Fibroblast of gingiva (primary cell): ENCODE measurements at regions not wholly inside any gene's neighbourhood (a gene's known extent, or its start where the extent isn't known, plus 50 kb on each side); places are given as distances from the start of the nearest gene placed in this dataset.
A peak's percentile ranks its signal among the peaks of the same experiment; 100 is the strongest.

Experiments used
- DNase-seq: peaks from one replicate; pipeline ENCODE4 v3.0.0-alpha.2; 2011; ENCODE audit warnings: low read depth

GRCh38 chr5:93884254-93884653, 142.9 kb upstream of the POU5F2 start:
- no peak for DNase-seq

- DNase-seq = no peak
These were observed 142.1 kb upstream of the POU5F2 start for GRCh38 chr5:93883459-93883858.

DNA sequence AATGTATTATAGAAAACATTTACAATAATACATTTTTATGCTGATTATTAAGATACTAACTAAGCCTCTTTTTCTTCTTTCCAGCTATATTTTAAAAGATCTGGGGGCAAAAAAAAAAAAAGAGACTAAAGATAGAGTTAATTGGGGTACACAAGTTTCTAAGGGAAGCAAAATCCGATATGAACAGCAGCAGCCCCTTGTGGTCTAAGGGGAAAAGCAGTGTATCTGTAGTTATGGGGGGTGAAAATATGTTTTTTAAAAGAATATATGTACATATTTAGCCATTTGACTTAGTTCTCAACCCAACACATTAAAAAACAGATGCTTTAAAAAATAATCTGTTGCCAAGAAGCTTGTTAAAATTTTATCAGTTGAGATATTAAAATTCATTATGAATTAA, 134.3 kb upstream of the POU5F2 start:
- DNase-seq = no peak

DNA sequence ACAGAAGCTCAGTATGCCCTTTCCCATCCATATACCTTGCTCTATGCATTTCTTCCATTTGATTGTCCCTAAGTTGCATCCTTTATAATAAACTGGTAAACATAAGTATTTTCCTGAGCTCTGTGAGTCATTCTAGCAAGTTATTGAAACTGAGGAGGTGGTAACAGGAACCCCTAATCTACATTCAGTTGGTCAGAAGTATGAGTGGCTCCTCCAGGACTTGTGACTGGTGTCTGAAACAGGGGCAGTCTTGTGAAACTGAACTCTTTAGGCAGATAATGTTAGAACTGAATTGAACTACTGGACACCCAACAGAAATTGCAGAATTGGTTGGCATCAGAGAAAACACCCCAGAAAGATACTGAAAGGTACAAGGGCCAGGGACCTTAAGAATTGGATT, 133.1 kb upstream of the POU5F2 start:
- no peak for DNase-seq

DNA sequence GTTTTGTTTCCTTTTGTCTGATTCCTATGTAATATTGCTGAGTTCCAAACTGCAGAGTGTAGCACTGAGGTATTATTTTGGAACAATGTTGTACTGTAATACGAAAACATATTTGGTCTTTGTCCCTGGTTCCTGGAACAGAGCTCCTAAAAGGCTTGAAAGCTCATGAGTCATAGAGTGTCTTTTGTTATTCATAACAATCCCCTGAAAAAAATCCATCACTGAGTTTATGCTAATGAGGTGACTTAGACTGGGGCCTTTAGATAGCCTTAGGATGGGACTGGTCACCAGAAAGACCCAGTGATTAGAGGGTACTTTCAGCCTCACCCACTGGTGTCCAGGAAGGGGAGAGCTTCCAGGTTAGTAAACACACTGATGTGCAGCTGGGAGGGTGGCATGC, 132.7 kb upstream of the POU5F2 start:
- no peak for DNase-seq

DNA sequence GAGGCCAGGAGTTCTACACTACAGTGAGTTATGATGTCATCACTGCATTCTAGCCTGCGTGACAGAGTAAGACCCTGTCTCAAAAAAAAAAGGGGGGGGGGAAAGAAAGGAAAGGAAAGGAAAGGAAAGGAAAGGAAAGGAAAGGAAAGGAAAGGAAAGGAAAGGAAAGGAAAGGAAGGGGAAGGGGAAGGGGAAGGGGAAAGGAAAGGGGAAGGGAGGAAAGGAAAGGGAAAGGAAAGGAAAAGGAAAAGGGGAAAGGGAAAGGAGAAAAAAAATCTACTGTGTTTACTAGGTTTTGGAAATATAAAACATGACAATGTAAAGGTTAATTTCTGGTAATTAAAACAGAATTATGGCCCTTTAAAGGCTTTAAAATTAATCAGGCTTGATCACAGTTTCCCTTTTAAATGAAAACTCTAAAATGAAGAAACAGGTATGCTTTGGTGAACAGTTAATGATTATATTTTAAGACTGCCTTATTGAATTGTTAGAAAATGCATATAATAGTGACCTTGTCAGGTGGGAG, 131.9 kb upstream of the POU5F2 start:
- DNase-seq = no peak

DNA sequence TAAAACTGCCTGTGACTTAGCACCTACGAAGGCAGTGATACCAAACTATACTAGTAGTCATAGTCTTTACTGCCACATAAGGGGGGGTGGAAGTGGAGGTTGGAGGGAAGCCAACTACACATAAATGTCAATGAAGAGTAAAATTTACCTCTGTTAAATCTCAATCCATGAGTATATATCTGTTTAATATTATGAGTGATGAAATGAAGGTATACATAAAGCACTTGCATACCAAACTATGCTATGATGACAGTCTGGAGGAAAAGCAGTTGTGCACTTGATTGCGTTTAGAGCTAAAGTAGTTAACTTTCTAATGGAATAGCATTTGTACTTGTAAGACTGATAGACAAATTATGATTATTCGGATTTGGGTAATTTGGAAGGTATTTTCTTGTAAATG, 129.2 kb upstream of the POU5F2 start:
- no peak for DNase-seq

DNA sequence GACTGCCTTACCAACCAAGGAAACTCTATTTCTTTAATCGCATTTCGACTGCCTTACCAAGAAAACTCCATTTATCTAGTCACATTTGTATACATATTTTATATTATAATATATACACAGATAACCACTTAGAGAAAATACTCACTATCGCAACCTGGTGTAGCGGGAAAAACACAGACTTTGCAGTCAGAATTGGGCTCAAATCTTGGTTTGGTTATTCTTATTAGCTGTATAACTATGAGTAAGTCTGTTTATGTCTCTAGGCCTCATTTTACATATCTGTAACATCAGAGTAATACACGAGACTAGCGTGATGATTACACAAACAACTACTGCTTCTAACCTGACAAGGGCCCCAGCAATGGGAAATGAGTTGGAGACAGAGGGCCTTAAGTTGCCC, 127.5 kb upstream of the POU5F2 start:
- DNase-seq = no peak

GRCh38 chr5:93850311-93850710, 108.9 kb upstream of the POU5F2 start:
- no peak for DNase-seq

DNA sequence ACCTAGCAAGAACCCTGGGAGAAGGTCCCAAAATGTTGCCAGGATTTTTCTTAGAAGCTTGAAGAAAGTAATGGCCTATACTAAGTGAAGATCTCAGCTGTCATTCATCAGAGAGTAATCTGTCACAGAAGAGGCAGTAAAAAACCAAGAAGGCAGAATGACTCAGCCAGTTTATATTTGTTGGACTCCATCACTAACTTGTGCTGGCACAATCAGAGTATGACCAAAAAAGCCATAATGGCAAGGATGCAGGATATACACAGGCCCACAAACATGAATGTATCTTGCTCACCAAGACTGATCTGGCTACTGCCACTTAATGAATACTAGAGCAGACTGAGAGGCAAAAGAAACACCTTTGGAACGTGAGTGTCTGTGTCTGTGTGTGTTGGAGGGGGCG, 104.0 kb upstream of the POU5F2 start:
- no peak for DNase-seq

- DNase-seq = peak; percentile 69
These were observed 90.0 kb upstream of the POU5F2 start for GRCh38 chr5:93831449-93831848.

- no peak for DNase-seq
These were observed 89.5 kb upstream of the POU5F2 start for GRCh38 chr5:93830893-93831292.

DNA sequence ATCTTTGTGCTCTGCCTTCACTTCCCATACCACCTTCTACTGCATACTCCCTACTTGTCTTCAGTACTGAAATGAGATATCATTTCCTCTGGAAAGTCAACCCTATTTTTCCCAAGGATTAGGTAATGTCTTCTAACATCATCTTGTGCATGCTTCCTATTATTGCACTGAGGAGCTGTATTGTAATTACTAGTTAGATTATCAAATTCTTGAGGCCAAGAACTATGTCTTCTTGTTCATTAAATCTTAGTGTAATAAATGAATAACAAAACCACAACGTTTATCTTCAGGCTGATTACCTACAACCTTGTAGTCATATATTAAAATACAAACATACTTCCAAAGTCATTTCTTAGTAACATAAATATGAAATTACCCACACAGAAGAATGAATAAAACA, 87.9 kb upstream of the POU5F2 start:
- no peak for DNase-seq

DNA sequence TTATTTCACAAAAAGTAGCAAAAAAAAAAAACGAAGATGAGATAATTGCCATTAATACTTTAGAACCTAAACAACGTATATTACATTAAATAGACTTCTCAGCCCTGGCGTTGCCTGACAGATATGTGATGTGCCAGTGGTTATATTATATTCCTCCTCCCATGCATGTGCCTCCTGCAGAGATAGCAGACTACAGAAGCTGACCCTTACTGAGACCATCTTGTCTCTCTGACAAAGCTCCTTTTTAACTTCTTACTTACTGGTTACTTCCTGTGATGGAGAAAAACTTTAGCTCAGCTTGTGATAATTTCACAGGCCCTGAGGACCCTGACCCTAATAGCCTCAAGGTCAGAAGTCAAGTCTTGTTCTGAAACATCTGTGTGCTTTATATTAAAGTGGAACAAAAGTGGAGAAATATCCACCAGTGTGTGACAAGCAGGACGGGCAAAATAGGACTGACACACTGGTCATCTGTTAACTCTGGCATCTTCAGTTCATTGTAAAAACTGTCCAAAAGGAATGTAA, 80.6 kb upstream of the POU5F2 start:
- no peak for DNase-seq

GRCh38 chr5:93819668-93820067, 78.3 kb upstream of the POU5F2 start:
- no peak for DNase-seq

DNA sequence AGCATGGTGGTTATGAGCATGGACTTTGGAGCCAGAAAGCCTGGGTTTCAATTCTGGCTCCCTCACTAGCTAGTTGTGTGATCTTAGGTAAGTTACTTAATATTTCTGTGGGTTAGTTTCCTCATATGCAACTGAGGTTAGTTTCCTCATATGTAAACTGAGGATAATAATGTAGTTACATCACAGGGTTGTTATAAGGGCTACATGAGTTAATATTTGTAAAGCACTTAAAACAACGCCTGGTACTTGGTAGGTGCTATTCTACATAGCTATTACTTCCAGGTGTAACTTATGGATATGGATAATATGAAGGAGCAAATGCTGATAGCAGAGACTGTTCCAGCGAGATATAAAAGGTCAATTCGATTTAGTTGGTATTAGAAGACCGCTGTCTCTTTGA, 69.4 kb upstream of the POU5F2 start:
- no peak for DNase-seq

DNA sequence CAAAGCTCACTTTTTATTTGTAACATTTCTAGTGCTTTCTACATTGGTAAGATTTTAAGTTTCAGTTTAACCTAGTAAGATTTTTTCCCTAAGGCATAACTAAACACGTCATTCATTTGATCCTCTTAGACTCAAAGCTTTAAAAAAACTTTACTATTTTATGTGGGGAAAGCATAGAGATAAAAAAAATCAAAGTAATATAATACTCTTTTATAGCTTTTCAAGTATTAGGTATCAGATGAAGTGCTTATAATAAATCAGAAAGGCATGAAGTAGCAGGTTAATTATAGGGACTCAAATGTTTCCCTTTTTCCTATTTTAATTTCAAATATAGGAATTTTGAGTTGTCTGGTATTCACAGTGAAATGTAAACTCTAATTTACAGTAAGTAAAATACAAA, 68.0 kb upstream of the POU5F2 start:
- DNase-seq = no peak

DNA sequence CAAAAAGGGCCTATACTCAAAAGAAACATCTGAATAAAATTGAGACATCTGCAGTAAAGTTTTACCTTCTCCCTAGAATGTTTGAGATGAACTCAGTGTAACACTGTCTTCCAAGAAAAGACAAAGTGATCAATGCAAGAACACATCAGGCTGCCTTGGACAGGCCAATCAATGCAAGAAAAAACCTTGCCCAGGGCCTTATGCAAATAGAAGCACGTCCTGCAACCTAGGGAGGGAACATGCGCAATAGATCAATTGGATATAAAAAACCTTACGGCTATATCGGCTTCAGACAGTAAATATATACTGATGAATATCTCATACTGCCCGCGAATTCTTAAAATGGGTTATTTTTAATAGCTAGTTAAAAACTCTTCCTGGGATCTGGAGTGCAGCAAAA, 66.4 kb upstream of the POU5F2 start:
- DNase-seq = no peak

DNA sequence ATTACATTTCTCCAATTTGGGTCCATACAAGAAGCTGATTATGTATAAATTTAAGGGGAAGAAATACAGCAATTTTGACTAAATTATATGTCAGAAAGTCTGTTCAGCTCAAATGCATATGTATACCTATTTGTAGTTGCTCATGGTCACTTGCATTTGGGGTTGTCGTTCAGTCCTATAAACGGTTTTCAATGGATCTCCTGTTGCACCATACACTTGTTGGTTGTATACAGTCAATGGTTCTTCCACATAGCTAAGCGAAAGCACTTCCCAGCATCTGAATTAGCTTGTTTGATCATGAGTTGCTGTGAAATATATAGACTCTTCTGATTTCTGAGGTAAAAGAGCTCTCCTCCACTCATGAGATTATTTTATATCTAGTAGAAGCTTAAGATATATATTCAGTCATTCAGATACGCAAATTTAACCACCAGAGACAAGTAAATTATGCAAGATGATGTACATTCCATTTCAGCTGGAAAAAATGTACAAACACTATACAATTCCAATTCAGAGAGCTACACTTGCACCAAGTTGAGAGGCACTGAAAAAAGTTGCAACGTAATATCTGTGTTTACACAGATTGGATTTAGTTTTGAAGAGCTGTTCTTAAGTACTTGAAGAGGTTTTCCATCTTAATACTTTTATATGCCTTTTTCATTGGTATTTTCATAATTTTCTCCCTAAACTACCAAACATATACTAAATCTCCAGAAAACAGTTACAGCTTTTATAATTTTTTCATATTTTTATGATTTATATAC, 64.4 kb upstream of the POU5F2 start:
- no peak for DNase-seq

DNA sequence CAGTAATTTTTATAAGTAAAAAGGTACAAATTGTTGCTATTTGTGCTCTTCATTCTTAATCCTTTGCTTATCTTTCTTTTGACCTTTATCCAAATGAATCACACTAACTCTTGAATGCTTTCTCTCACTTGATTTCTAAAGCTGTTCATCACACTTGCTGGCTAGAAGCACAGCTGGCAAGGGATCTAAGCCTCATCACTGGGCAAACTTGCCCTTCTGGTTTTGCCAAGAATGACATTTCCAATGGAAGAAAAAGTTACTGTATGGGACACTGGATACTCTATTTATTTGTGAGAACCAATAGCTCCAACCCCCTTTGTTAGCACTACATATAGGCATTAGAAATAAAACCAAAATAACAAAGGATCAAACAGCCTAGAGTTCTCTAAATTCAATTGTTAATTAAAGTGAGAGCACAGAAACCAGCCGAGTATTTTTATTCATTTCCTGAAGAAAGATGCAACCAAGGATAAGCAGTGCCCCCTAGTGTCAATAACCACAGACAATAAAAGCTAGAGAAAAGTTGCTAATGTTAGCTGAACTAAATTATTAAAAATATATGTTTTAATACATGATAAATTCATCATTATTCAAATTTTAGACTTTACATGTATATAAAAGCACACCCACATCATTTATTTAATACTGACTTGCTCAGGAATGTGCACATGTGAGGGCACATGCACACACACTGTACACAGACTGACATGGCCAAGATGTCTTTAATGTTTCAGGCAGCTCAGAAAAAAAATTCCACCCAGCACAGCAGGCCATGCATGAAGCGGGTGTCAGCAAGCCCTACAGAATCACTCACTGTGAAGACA, 59.8 kb upstream of the POU5F2 start:
- DNase-seq = peak; percentile 63

DNA sequence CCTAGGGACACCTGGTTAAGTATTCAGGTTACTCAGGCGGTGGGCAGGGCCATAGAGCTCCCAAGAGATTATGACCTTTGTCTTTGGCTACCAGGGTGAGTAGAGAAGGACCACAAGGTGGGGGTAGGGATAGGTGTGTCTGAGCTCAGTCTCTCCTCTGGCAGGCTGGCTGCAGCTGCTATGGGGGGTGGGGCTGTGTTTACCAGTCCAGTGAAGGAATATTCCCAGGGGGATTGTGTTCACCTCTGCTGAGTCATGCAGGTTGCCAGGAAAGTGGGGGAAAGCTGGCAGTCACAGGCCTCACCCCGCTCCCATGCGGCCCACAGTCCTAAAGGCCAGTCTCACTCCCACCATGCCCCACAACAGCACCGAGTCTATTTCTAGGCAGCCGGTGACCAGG, 53.6 kb upstream of the POU5F2 start:
- no peak for DNase-seq

- DNase-seq = no peak
These were observed 51.9 kb upstream of the POU5F2 start for GRCh38 chr5:93793159-93793781.

DNA sequence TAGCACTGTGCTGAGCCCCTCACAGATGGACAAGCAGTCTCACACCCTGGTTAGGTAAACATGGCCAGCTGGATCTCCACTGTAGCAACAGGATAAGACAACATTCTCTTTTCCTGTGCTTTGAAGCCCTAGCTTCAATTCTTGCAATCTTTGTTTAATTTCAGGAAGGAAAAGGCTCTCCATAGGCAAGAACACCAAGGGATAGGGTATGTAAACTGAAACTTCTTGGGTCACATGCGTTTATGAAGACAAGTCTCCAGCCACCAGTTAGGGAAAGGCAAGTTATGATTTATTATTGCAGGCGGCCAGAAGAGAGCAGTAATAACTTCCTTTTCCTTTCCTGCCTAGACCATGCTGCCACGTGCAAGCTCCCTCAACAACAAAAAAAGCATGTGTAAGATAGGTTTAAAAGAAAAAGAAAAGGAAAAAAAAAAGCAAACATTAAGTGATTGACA, 50.1 kb upstream of the POU5F2 start:
- DNase-seq = no peak
